Astrocyte (in vitro differentiated cells and primary cell): ENCODE measurements at regions not wholly inside any gene's neighbourhood (a gene's known extent, or its start where the extent isn't known, plus 50 kb on each side); places are given as distances from the start of the nearest gene placed in this dataset.

Source experiments
- CTCF ChIP-seq: IDR thresholded peaks from 2 replicates; pipeline ENCODE4 v1.5.1; 2011; ENCODE audit warnings: low read depth, mild to moderate bottlenecking, inconsistent platforms, low read length, moderate library complexity; ENCODE audit not compliant: insufficient read depth
- EZH2 ChIP-seq: IDR thresholded peaks from 2 replicates; pipeline ENCODE4 v1.6.1; 2012; ENCODE audit warnings: mild to moderate bottlenecking, low read length, inconsistent platforms; ENCODE audit not compliant: insufficient read depth

- TF ChIP-seq CTCF (no peak), EZH2 (no peak)
These were observed 2167.9 kb upstream of the C9orf72 start for GRCh38 chr9:29741169-29741568.
